HG03196 (cell line): ENCODE measurements at regions not wholly inside any gene's neighbourhood (a gene's known extent, or its start where the extent isn't known, plus 50 kb on each side); places are given as distances from the start of the nearest gene placed in this dataset.
"Not testable (repeated sequence)": the region's sequence is repeated elsewhere in the genome, so short reads cannot be mapped to it uniquely, and the experiment has no call there.

Experiments used
- ATAC-seq: cut with Tn5 transposase; IDR thresholded peaks from one replicate; pipeline ENCODE4 v1.9.1; 2021; ENCODE audit not compliant: unreplicated experiment

DNA sequence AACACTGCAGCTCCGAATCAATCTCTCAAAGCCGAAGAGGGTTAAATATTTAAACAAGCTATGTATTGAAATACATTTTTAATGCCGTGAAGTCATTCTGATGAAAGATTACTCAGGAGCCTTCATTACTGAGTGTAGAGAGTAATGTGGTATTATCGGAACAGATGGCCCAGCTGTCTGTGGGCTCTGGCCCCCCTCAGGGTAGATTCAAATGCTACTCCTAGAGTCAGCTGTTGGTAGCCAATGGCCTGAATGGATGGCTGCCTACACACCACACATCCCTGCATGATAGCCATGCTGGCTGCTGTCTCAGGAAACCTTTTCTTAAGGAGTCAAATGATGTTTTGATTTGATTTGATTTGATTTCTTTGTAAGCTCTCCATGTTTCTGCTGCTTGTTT, 732.3 kb upstream of the CELF4 start:
- no peak for ATAC-seq

- no peak for ATAC-seq
These were observed 724.6 kb upstream of the CELF4 start for GRCh38 chr18:38290229-38290628.

- no peak for ATAC-seq
These were observed 719.4 kb upstream of the CELF4 start for GRCh38 chr18:38284972-38285371.

DNA sequence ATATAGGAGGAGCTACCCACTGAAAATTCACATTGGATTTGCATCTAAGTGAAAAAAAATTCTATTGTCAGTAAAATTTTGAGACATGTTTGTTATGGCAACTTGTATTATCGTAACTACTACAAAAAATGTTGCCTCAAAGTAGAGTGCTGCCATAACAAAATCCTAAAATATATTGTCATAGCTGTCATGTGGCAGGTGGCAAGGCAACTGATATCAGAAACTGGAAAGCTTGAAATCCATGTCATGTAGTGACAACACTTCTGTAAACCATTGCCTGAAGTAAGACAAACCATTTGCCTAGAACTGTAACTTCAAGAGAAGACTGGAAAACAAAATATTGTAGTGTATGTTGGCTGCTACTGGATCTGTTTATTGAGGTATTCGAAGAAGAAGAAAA, 697.5 kb upstream of the CELF4 start:
- ATAC-seq = no peak

DNA sequence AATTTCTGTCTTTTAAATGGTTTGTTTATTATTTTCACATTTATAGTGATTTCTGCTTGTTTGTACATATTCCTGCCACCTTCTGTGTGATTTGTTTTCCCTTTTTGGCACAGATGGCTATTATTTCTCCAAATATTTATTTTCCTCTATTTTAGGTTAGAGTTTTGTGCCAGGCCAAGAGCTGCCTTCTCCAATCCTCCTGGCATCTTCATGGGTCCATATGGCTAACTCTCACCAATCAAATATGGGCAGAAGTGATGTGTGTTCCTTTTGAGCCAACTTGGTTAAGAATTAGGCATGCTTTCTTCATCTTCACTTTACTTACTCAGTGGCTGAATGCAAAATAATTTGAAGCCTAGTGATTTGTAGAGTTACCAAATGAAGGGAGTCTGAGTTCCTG, 697.1 kb upstream of the CELF4 start:
- no peak for ATAC-seq

DNA sequence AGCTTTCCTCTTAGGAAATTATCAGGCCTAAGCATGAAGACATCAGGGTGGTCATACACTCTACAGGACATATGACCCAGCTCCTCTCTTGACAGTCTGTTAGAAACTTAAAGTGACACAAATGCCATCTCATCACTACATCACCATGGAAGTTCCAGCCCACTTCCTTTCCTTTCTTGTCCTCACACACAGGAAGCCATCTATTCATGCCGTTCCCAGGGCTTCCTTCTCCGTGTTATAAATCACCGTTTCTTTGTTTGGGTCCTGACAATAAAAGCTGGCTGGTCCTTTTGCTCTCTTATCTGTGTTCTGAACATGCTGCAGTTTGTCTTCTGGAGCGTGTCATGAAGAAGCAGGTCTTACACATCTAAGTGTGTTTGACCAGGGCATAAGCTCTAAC, 692.1 kb upstream of the CELF4 start:
- no peak for ATAC-seq

DNA sequence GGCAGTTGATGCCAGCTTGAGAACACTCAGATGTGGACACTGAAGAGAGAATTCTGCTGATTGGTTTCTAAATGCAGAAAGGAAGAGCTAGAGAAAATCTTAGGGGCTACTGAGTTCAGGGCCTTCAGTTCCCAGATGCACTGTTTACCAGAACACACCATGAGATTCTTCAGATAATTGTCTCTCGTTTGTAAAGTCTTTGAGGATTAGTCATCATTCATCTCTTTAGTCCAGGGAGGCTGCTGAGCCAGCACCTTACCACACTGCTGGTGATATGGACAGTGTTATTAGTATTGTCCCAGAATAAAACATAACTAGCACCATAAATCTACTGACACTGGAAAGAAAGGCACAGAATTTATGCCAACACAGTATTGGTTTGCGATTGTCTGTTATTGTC, 690.8 kb upstream of the CELF4 start:
- no peak for ATAC-seq

DNA sequence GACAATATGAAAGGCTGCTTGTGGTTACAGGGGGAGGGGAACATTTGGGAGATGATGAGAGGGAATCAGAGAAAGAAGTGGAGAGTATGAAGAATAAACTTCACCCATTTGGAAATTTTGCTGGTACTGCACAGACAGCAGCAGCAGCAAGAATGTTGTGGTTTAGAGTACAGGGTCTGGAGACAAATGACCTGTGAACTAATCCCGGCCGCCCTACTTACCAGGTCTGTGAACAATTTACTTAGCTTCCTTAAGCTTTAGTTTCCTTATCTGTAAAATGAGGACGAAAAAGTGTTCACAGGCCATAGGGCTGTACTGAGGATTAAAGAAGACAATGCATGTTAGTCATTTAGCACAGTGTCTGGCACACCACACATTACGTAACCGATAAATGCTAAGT, 685.4 kb upstream of the CELF4 start:
- no peak for ATAC-seq

DNA sequence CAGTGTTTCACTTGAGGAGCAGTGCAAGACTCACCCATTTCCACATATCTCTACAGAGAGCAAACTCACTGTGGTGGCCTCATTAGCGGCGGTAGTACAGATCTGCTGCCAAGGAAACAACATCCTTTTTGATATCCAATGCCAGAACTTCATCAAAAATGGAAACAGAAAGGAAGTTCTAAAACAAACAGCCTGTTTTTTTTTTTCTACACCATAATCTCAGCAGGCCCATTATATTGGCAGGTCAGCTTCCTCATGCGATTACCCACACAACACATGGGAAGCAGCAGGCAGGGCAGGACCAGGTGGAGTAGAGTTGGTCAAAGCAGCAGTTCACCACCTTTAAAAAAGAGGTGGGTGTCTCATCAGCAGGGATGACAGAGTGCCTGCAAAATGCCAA, 678.9 kb upstream of the CELF4 start:
- no peak for ATAC-seq

GRCh38 chr18:38243291-38243690, 677.7 kb upstream of the CELF4 start:
- no peak for ATAC-seq

DNA sequence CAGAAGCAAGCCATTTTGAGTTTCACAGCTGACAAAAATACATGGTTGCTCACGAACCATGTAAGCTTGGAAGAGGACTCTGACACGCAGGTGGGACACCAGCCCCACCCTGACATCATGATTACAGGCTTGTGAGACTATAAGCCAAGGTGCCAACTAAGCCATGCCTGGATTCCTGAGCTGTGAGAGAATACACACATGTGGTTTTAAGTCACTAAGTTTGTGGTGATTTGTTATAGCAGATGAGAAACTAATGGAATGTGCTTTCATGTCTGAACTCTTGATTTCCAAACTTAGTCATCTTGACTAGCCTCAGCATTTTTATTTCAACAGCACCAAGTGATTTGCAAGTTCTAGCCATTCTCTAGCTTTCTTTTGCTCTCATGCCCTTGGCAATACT, 676.1 kb upstream of the CELF4 start:
- ATAC-seq = no peak

- ATAC-seq = no peak
These were observed 675.6 kb upstream of the CELF4 start for GRCh38 chr18:38241216-38241615.

GRCh38 chr18:38239606-38240005, 674.0 kb upstream of the CELF4 start:
- no peak for ATAC-seq

DNA sequence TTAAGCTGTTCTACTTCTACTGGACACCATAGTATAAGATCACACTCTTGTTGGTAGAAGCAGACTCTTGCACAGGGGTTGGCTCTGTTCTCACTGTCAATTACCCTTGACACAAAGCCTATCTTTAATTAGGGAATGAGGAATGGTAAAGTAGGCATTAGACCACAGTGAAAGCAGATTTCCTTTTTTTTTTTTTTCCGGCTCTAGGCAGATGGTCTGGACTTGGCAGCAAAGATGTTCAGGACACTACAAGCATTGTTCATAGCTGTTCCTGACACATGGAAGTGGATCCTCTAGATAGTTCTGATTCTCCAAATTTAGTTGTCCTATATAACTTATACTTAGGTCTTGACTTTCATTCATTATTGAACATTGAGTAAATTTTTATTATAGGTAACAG, 672.2 kb upstream of the CELF4 start:
- ATAC-seq = no peak

GRCh38 chr18:38221476-38222100, 656.0 kb upstream of the CELF4 start:
- no peak for ATAC-seq

- no peak for ATAC-seq
These were observed 633.4 kb upstream of the CELF4 start for GRCh38 chr18:38198956-38199355.

DNA sequence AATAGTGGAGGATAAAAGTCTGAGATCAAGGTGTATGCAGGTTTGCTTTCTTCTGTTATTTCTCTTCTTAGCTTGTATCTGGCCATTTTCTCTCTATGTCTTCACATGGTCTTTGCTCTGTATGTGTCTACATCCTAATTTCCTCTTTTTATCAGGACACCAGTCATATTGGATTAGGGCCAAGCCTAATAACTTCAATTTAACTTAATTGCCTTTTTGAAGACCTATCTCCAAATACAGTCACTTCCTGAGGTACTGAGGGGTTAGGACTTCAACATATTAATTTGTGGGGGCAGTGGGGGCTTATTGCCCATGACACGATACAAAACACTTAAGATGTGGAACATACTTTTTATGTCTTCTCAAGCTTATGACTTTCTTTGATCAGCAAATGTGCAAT, 632.9 kb upstream of the CELF4 start:
- no peak for ATAC-seq

DNA sequence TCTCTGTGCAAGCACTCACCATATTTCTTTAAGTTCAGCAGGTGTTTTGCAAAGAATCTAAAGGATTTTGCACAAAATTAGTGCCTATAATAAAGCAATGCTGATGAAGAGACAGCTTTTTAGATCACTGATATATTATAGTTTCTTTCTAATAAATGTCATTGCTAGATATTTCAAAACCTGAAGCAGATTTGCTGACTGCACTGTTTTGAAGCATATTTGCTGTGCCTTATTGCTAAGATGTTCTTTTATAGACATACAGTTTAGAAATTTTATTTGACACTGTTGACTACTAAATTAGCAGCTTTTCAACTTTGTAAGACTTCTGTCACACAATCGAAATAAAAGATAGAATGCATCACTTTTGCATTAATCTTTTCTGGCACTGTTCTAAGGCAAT, 620.9 kb upstream of the CELF4 start:
- no peak for ATAC-seq

DNA sequence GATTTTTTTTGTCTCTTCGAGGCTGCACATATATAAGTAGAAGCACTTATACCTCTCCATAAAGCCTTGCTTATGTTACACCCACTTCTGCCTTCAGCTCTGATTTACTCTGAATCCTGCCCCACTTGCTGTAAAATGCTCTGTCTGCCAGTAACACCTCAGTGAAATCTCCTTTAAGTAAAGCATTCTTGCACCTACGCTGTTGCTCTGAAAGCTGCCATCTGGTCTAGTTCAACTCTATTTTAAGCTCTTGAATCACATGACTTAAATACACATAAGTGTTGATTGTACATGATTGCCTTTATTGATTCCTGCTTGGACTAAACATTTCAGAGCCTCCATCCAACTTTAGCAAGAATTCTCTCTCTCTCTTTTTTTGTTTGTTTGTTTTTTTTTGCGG, 609.0 kb upstream of the CELF4 start:
- ATAC-seq = no peak

DNA sequence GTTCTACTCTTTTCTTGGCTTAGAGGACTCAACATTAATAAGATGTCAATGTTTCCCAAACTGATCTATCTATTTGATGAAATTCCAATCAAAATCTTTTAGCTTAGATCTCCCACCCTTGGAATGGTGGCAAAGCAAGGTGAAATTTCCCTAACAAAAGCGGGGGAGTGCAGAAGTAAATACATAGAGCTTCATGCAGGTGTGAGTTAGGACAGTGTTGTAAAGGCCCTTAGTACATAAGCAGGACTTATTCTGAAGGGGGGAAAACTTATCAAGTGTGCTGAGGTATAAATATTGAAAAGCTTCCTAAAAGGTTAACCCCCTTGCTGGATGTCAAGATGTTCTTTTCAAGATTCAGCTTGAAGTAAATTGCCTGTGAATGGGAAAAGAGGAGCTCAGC, 608.6 kb upstream of the CELF4 start:
- no peak for ATAC-seq

GRCh38 chr18:38170845-38171244, 605.2 kb upstream of the CELF4 start:
- no peak for ATAC-seq

- no peak for ATAC-seq
These were observed 602.0 kb upstream of the CELF4 start for GRCh38 chr18:38167623-38168022.

- ATAC-seq = not testable (repeated sequence)
These were observed 587.5 kb upstream of the CELF4 start for GRCh38 chr18:38153116-38153515.

DNA sequence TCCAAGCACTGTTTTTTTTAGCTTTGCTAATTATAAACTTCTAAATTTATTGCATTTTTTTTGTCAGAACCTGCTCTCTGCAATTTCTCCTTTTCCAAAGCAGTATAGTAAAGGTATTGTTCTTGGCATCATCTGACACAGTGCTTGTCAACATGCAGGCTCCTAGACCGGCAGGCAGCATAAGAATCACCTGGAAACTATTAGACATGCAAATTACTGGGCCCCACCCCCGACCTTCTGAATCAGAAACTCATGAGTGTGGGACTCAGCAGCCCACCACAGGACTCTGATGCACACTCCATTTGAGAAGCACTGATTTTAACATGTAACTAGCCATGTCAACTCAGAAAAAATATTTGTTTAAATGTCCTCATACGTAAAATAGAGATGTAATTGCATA, 551.1 kb upstream of the CELF4 start:
- ATAC-seq = no peak
